HL-60 (cell line): ENCODE measurements at regions not wholly inside any gene's neighbourhood (a gene's known extent, or its start where the extent isn't known, plus 50 kb on each side); places are given as distances from the start of the nearest gene placed in this dataset.

Experiments used
- CTCF ChIP-seq: IDR thresholded peaks from one replicate; pipeline ENCODE4 v1.5.1; 2011; ENCODE audit warnings: low read length, control low read depth, inconsistent platforms; ENCODE audit not compliant: insufficient read depth
- GABPA ChIP-seq: IDR thresholded peaks from 2 replicates; pipeline ENCODE4 v1.6.1; 2012; ENCODE audit warnings: low read depth
- POLR2AphosphoS5 ChIP-seq: IDR thresholded peaks from 2 replicates; pipeline ENCODE4 v1.6.1; 2012; ENCODE audit warnings: low read depth

DNA sequence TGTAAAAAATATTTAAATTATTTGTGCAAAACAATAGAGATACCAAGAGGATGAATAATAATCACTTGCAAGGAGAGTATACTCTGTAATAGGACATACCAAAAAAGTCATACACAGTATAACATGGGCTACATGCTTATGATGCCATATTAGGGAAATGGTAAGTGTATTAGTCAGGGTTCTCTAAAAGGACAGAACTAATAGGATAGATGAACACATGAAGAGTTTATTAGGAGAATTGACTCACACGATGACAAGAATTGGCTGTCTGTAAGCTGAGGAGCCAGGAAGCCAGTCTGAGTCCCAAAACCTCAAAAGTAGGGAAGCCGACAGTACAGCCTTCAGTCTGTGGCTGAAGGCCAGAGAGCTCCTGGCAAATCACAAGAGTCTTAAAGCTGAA, 151.2 kb downstream of the DTHD1 start:
- TF ChIP-seq CTCF (no peak), GABPA (no peak), POLR2AphosphoS5 (no peak)
